ENCODE measurements at regions not wholly inside any gene's neighbourhood (a gene's known extent, or its start where the extent isn't known, plus 50 kb on each side); places are given as distances from the start of the nearest gene placed in this dataset.
A peak's percentile ranks its signal among the peaks of the same experiment; 100 is the strongest.
"Not testable (repeated sequence)": the region's sequence is repeated elsewhere in the genome, so short reads cannot be mapped to it uniquely, and the experiment has no call there.

- H3K27ac Mint-ChIP-seq, result no peak overlapping the region
- H3K4me1 Mint-ChIP-seq, result no peaks in the 10 kb centered on the region
- H3K9me3 Mint-ChIP-seq, result peaks cover 13% of the 10 kb centered on the region
- no peak overlapping the region for H3K4me3 Mint-ChIP-seq
- peaks cover 4% of the 10 kb centered on the region for H3K36me3 Mint-ChIP-seq
- H3K27me3 Mint-ChIP-seq, result peaks cover 29% of the 10 kb centered on the region
These were observed 396.1 kb downstream of the ZNF33B start for GRCh38 chr10:42242135-42242805.

GRCh38 chr10:42236401-42236800 is 402.0 kb downstream of the ZNF33B start:
- not testable (repeated sequence) for H3K27me3 Mint-ChIP-seq, H3K4me1 Mint-ChIP-seq, H3K9me3 Mint-ChIP-seq, H3K27ac Mint-ChIP-seq, H3K36me3 Mint-ChIP-seq, H3K4me3 Mint-ChIP-seq

GRCh38 chr10:42235736-42236135 is 402.6 kb downstream of the ZNF33B start:
- H3K4me1 Mint-ChIP-seq, H3K27me3 Mint-ChIP-seq, H3K36me3 Mint-ChIP-seq, H3K9me3 Mint-ChIP-seq, H3K27ac Mint-ChIP-seq, H3K4me3 Mint-ChIP-seq: not testable (repeated sequence)

GRCh38 chr10:42235241-42235640 is 403.1 kb downstream of the ZNF33B start:
- not testable (repeated sequence) for H3K9me3 Mint-ChIP-seq, H3K4me3 Mint-ChIP-seq, H3K27me3 Mint-ChIP-seq, H3K36me3 Mint-ChIP-seq, H3K4me1 Mint-ChIP-seq, H3K27ac Mint-ChIP-seq

GRCh38 chr10:42234506-42234905 is 403.9 kb downstream of the ZNF33B start:
- not testable (repeated sequence) for H3K4me1 Mint-ChIP-seq, H3K27me3 Mint-ChIP-seq, H3K9me3 Mint-ChIP-seq, H3K4me3 Mint-ChIP-seq, H3K27ac Mint-ChIP-seq, H3K36me3 Mint-ChIP-seq

- H3K4me1 Mint-ChIP-seq, H3K9me3 Mint-ChIP-seq, H3K27me3 Mint-ChIP-seq, H3K36me3 Mint-ChIP-seq, H3K27ac Mint-ChIP-seq, H3K4me3 Mint-ChIP-seq: not testable (repeated sequence)
These were observed 404.7 kb downstream of the ZNF33B start for GRCh38 chr10:42233461-42234206.

- H3K27me3 Mint-ChIP-seq, H3K4me3 Mint-ChIP-seq, H3K27ac Mint-ChIP-seq, H3K36me3 Mint-ChIP-seq, H3K4me1 Mint-ChIP-seq: not testable (repeated sequence)
- peaks cover 12% of the 10 kb centered on the region for H3K9me3 Mint-ChIP-seq
These were observed 405.4 kb downstream of the ZNF33B start for GRCh38 chr10:42232955-42233354.

GRCh38 chr10:42230812-42231211 is 407.6 kb downstream of the ZNF33B start:
- peaks cover 29% of the 10 kb centered on the region for H3K9me3 Mint-ChIP-seq
- not testable (repeated sequence) for H3K4me3 Mint-ChIP-seq, H3K36me3 Mint-ChIP-seq, H3K4me1 Mint-ChIP-seq, H3K27ac Mint-ChIP-seq, H3K27me3 Mint-ChIP-seq

GRCh38 chr10:42230115-42230514 is 408.3 kb downstream of the ZNF33B start:
- not testable (repeated sequence) for H3K36me3 Mint-ChIP-seq, H3K4me1 Mint-ChIP-seq, H3K4me3 Mint-ChIP-seq, H3K27me3 Mint-ChIP-seq, H3K27ac Mint-ChIP-seq
- peaks cover 29% of the 10 kb centered on the region for H3K9me3 Mint-ChIP-seq

- H3K27ac Mint-ChIP-seq, H3K36me3 Mint-ChIP-seq, H3K4me3 Mint-ChIP-seq, H3K27me3 Mint-ChIP-seq, H3K4me1 Mint-ChIP-seq: not testable (repeated sequence)
- peaks cover 29% of the 10 kb centered on the region for H3K9me3 Mint-ChIP-seq
These were observed 410.5 kb downstream of the ZNF33B start for GRCh38 chr10:42227859-42228258.

GRCh38 chr10:42193588-42193987 is 444.8 kb downstream of the ZNF33B start:
- not testable (repeated sequence) for H3K4me3 Mint-ChIP-seq, H3K27ac Mint-ChIP-seq, H3K9me3 Mint-ChIP-seq, H3K36me3 Mint-ChIP-seq, H3K4me1 Mint-ChIP-seq
- peaks cover 14% of the 10 kb centered on the region for H3K27me3 Mint-ChIP-seq

GRCh38 chr10:42192450-42192849 is 445.9 kb downstream of the ZNF33B start:
- H3K9me3 Mint-ChIP-seq, H3K36me3 Mint-ChIP-seq, H3K27ac Mint-ChIP-seq, H3K4me1 Mint-ChIP-seq, H3K4me3 Mint-ChIP-seq: not testable (repeated sequence)
- H3K27me3 Mint-ChIP-seq, result peaks cover 14% of the 10 kb centered on the region

- not testable (repeated sequence) for H3K9me3 Mint-ChIP-seq, H3K4me3 Mint-ChIP-seq, H3K27me3 Mint-ChIP-seq, H3K36me3 Mint-ChIP-seq, H3K4me1 Mint-ChIP-seq, H3K27ac Mint-ChIP-seq
These were observed 450.7 kb downstream of the ZNF33B start for GRCh38 chr10:42187501-42188195.

- Mint-ChIP-seq H3K9me3 (peaks cover 18% of the 10 kb centered on the region), H3K27me3 (peaks cover 51% of the 10 kb centered on the region), H3K4me3 (peak overlapping the region; percentile 63)
- H3K36me3 Mint-ChIP-seq, H3K27ac Mint-ChIP-seq, H3K4me1 Mint-ChIP-seq: not testable (repeated sequence)
These were observed 460.3 kb downstream of the ZNF33B start for GRCh38 chr10:42177793-42178689.

GRCh38 chr10:42177077-42177792 is 461.1 kb downstream of the ZNF33B start:
- H3K27ac Mint-ChIP-seq, result no peak overlapping the region
- H3K4me1 Mint-ChIP-seq, result peaks cover 5% of the 10 kb centered on the region
- peaks cover 22% of the 10 kb centered on the region for H3K9me3 Mint-ChIP-seq
- peaks cover 49% of the 10 kb centered on the region for H3K27me3 Mint-ChIP-seq
- H3K4me3 Mint-ChIP-seq, result no peak overlapping the region
- H3K36me3 Mint-ChIP-seq, result peaks cover 4% of the 10 kb centered on the region

Data from activated naive CD4-positive, alpha-beta T cell treated with anti-CD3 and anti-CD28 coated beads, Interleukin-2, amount 50 U/mL, for 24 hours (primary cell).